HG03571 (cell line): ENCODE measurements at regions not wholly inside any gene's neighbourhood (a gene's known extent, or its start where the extent isn't known, plus 50 kb on each side); places are given as distances from the start of the nearest gene placed in this dataset.

ENCODE experiments used
- ATAC-seq: cut with Tn5 transposase; IDR thresholded peaks from one replicate; pipeline ENCODE4 v1.9.1; 2021; ENCODE audit not compliant: unreplicated experiment

GRCh38 chr14:39939023-39939422, 506.8 kb upstream of the FBXO33 start:
- no peak for ATAC-seq

- peak; percentile 96 for ATAC-seq
Measured at GRCh38 chr14:39912192-39913100, 480.2 kb upstream of the FBXO33 start.

DNA sequence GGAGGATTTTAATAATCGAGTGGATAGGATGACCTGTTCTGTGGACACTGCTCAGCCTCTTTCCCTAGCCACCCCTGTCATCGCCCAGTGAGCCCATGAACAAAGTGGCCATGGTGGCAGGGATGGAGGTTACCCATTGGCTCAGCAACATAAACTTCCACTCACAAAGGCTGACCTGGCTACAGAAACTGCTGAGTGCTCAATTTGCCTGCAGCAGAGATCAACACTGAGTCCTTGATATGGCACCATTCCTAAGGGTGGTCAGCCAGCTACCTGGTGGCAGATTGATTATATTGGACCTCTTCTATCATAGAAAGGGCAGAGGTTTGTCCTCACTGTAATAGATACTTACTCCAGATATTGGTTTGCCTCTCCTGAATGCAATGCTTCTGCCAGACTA, 465.4 kb upstream of the FBXO33 start:
- ATAC-seq, result no peak

GRCh38 chr14:39890026-39890425, 457.8 kb upstream of the FBXO33 start:
- no peak for ATAC-seq

DNA sequence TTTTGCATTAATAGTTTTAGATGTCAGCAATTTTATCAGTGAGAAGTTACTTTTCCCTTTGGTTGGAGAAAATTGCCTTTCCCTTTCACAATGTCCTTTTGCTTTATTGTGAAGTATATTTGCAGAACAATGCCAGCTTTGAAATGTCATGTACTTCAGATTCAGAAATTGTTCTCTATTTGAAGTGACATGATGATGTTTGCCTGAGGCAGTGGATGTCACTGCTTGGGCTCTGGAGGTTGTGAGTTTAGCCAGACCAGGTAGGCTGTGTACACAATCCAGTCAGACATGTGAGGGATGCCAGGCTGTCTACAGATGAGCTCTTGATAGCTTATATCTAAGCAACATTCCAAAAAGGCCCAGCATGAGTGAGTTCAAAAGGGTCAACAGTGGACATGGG, 451.9 kb upstream of the FBXO33 start:
- ATAC-seq, result no peak

DNA sequence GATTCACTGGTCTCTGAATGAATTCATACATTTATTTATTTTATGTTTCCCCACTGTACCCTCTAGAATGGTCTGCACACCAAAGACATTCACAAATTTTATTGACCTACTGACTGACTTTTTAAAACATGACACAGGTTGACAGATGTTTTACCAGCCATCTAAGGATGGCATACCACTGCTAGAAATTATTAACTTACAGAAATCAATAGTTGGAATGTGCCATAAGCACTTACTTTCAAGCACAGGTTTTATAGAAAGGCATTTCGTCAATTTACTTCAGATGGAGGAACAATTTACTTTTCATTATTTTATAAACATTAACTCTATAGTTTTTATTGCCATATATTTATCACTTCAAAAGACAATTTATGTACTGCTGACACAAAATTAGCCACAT, 448.7 kb upstream of the FBXO33 start:
- ATAC-seq, result no peak

- no peak for ATAC-seq
Measured at GRCh38 chr14:39880106-39880695, 448.0 kb upstream of the FBXO33 start.

- no peak for ATAC-seq
Measured at GRCh38 chr14:39877577-39878190, 445.5 kb upstream of the FBXO33 start.

DNA sequence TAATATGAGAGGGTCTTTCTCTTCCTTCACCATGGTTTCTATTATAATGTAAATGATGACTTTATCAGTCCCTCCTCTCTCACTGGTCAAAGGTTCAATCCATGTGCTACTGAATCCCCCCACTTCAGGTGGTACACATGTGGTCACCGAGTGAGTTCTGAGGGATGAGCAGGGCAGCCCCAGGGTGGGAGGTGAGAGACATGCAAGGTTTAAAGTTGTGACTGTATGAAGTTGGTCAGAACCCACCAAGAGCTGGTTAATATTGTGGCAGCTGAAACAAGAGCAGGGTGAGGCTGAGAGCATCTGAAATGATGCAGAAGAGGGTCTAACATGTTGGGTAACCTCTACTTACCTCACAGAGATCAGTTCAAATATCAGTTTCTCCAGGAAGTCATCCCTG, 444.7 kb upstream of the FBXO33 start:
- ATAC-seq, result peak; percentile 49

- ATAC-seq, result peak; percentile 46
Measured at GRCh38 chr14:39875028-39875427, 442.8 kb upstream of the FBXO33 start.

GRCh38 chr14:39873791-39874190, 441.6 kb upstream of the FBXO33 start:
- no peak for ATAC-seq

GRCh38 chr14:39868949-39869348, 436.7 kb upstream of the FBXO33 start:
- ATAC-seq, result no peak

DNA sequence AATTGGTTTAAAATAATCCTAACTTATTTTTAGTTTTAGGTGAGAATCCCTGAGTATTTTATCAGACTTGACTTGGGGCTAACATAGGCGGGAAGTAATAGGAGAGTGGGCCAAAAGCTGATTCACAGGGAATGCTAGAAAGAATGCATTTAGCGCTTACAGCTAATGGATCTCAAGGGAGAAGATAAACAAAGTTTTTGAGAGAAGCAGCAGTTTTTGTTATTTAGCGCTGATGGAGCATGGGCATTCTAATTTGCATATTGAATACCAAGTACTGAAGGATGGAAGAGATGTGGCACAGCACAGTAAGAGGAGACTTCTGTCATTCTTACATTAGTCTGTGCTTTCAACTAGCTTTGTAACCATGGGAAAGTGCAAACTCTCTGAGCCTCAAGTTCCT, 436.0 kb upstream of the FBXO33 start:
- ATAC-seq, result no peak

DNA sequence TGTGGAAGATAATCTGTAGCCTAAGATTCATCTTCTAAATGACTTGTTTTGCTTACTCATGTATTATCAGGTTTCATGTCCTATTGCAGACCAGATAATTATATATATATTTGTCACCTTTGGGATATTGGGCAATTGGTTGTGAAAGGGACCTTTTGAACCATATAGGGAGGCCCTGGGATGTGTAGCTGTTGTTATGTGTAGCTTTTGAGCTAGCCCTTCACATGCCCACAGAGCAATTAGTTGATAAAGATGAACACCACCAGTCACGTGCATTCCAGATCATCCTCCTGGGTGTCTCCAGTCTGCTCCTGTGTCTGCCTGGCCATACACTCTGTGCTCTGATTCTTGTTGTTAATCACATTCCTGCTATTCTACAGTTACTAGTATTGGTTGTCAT, 431.2 kb upstream of the FBXO33 start:
- ATAC-seq, result no peak

DNA sequence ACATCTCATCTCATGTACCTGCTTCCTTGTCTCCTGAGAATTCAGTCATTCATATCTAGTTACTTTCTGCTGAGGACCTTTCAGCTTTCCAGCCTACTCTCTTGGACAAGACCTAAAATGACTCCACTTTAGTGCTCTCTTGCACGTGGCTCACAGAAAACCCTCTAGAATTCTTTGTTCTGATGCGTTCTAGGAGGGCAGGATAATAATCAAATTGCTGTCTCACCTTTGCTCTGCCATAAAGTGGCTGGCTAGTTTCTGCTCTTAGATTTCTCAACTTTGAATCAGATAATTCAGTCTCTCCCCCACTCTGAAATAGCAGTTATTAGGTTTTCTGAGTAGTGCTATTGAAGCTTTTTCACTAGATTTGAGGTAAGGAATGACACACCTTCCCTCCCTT, 429.5 kb upstream of the FBXO33 start:
- ATAC-seq, result no peak

- no peak for ATAC-seq
Measured at GRCh38 chr14:39861229-39861600, 429.0 kb upstream of the FBXO33 start.

DNA sequence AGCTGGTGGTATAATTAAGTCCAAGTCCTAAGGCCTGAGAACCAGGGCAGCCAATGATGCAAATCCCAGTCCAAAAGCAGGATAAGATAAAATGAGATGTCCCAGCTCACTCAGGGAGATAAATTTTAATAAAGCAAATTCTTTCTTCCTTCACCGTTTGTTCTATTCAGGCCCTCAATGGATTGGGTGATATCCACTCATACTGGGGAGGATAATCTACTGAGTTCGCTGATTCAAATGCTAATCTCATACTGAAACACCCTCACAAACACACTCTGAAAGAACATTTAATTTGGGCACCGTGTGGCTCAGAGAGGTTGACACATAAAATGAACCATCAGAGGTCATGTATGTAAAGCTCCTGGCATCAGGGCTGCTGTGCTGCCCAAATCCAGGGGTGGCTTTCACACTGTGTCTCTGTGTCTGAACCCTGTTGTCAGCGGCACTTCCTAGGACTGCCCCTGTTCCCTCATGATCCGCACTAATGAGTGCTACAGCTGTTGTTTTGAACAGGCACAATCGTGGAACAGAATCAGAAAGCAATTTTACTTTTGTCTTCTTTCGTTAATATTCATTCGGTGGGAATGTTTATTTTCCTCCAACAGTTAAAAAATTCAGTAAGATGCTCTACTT, 428.5 kb upstream of the FBXO33 start:
- no peak for ATAC-seq

GRCh38 chr14:39859314-39859713, 427.1 kb upstream of the FBXO33 start:
- ATAC-seq, result no peak

GRCh38 chr14:39857376-39858055, 425.3 kb upstream of the FBXO33 start:
- ATAC-seq, result no peak

GRCh38 chr14:39853441-39853840, 421.2 kb upstream of the FBXO33 start:
- ATAC-seq, result no peak

GRCh38 chr14:39851202-39851601, 419.0 kb upstream of the FBXO33 start:
- ATAC-seq, result no peak
